IPS-15b (cell line): ENCODE measurements at regions not wholly inside any gene's neighbourhood (a gene's known extent, or its start where the extent isn't known, plus 50 kb on each side); places are given as distances from the start of the nearest gene placed in this dataset.

Source experiments
- H3K27me3 ChIP-seq: one replicate; pipeline ENCODE4 v1.6.1; 2013; ENCODE audit warnings: low read length; ENCODE audit not compliant: control insufficient read depth, insufficient read depth
- H3K36me3 ChIP-seq: one replicate; pipeline ENCODE4 v1.6.1; 2013; ENCODE audit warnings: low read length; ENCODE audit not compliant: control insufficient read depth, insufficient read depth
- H3K4me1 ChIP-seq: one replicate; pipeline ENCODE4 v1.6.1; 2013; ENCODE audit warnings: mild to moderate bottlenecking, low read length; ENCODE audit not compliant: control insufficient read depth, insufficient read depth
- H3K4me3 ChIP-seq: one replicate; pipeline ENCODE4 v1.5.1; 2013; ENCODE audit warnings: low read depth, low read length
- H3K9ac ChIP-seq: one replicate; pipeline ENCODE4 v1.6.1; 2013; ENCODE audit warnings: low read depth, mild to moderate bottlenecking, low read length
- H3K9me3 ChIP-seq: one replicate; pipeline ENCODE4 v1.6.1; 2013; ENCODE audit warnings: mild to moderate bottlenecking, low read length; ENCODE audit not compliant: control insufficient read depth, insufficient read depth

GRCh38 chr3:102089904-102090720 is 240.8 kb downstream of the NFKBIZ start:
- Histone ChIP-seq H3K9me3 (no peaks in the 10 kb centered on the region), H3K4me3 (no peak overlapping the region), H3K9ac (no peak overlapping the region), H3K27me3 (no peaks in the 10 kb centered on the region), H3K4me1 (no peaks in the 10 kb centered on the region), H3K36me3 (no peaks in the 10 kb centered on the region)

GRCh38 chr3:102090721-102091045 is 241.4 kb downstream of the NFKBIZ start:
- Histone ChIP-seq H3K36me3 (no peaks in the 10 kb centered on the region), H3K27me3 (no peaks in the 10 kb centered on the region), H3K4me3 (no peak overlapping the region), H3K9ac (no peak overlapping the region), H3K9me3 (no peaks in the 10 kb centered on the region), H3K4me1 (no peaks in the 10 kb centered on the region)

GRCh38 chr3:102091358-102091757 is 242.0 kb downstream of the NFKBIZ start:
- no peak overlapping the region for H3K4me3 ChIP-seq
- no peaks in the 10 kb centered on the region for H3K4me1 ChIP-seq
- H3K27me3 ChIP-seq: no peaks in the 10 kb centered on the region
- no peaks in the 10 kb centered on the region for H3K9me3 ChIP-seq
- no peaks in the 10 kb centered on the region for H3K36me3 ChIP-seq
- H3K9ac ChIP-seq: no peak overlapping the region

GRCh38 chr3:102092617-102093466 is 243.5 kb downstream of the NFKBIZ start:
- H3K9ac ChIP-seq: no peak overlapping the region
- H3K4me1 ChIP-seq: no peaks in the 10 kb centered on the region
- no peaks in the 10 kb centered on the region for H3K36me3 ChIP-seq
- no peaks in the 10 kb centered on the region for H3K27me3 ChIP-seq
- H3K9me3 ChIP-seq: no peaks in the 10 kb centered on the region
- no peak overlapping the region for H3K4me3 ChIP-seq

GRCh38 chr3:102094506-102094905 is 245.2 kb downstream of the NFKBIZ start:
- no peaks in the 10 kb centered on the region for H3K9me3 ChIP-seq
- H3K36me3 ChIP-seq: no peaks in the 10 kb centered on the region
- H3K9ac ChIP-seq: no peak overlapping the region
- H3K4me1 ChIP-seq: no peaks in the 10 kb centered on the region
- no peaks in the 10 kb centered on the region for H3K27me3 ChIP-seq
- no peak overlapping the region for H3K4me3 ChIP-seq

- H3K4me3 ChIP-seq: no peak overlapping the region
- no peaks in the 10 kb centered on the region for H3K4me1 ChIP-seq
- no peaks in the 10 kb centered on the region for H3K36me3 ChIP-seq
- H3K27me3 ChIP-seq: no peaks in the 10 kb centered on the region
- H3K9ac ChIP-seq: no peak overlapping the region
- no peaks in the 10 kb centered on the region for H3K9me3 ChIP-seq
Measured at GRCh38 chr3:102095383-102095782, 246.1 kb downstream of the NFKBIZ start.

GRCh38 chr3:102096066-102096465 is 246.8 kb downstream of the NFKBIZ start:
- Histone ChIP-seq H3K36me3 (no peaks in the 10 kb centered on the region), H3K27me3 (no peaks in the 10 kb centered on the region), H3K4me1 (no peaks in the 10 kb centered on the region), H3K4me3 (no peak overlapping the region), H3K9me3 (no peaks in the 10 kb centered on the region), H3K9ac (no peak overlapping the region)

GRCh38 chr3:102098130-102098885 is 249.0 kb downstream of the NFKBIZ start:
- Histone ChIP-seq H3K27me3 (no peaks in the 10 kb centered on the region), H3K9me3 (no peaks in the 10 kb centered on the region), H3K36me3 (no peaks in the 10 kb centered on the region), H3K4me3 (no peak overlapping the region), H3K9ac (no peak overlapping the region), H3K4me1 (no peaks in the 10 kb centered on the region)

GRCh38 chr3:102099913-102100312 is 250.6 kb downstream of the NFKBIZ start:
- Histone ChIP-seq H3K36me3 (no peaks in the 10 kb centered on the region), H3K9me3 (no peaks in the 10 kb centered on the region), H3K9ac (no peak overlapping the region), H3K4me1 (no peaks in the 10 kb centered on the region), H3K27me3 (no peaks in the 10 kb centered on the region), H3K4me3 (no peak overlapping the region)

- Histone ChIP-seq H3K27me3 (no peaks in the 10 kb centered on the region), H3K9me3 (no peaks in the 10 kb centered on the region)
Measured at GRCh38 chr3:102102394-102102793, 253.1 kb downstream of the NFKBIZ start.

GRCh38 chr3:102104033-102104432 is 254.7 kb downstream of the NFKBIZ start:
- Histone ChIP-seq H3K9ac (no peak overlapping the region), H3K9me3 (no peaks in the 10 kb centered on the region), H3K36me3 (no peaks in the 10 kb centered on the region), H3K4me3 (no peak overlapping the region), H3K27me3 (no peaks in the 10 kb centered on the region), H3K4me1 (no peaks in the 10 kb centered on the region)

More at GRCh38 chr3:102102394-102102793, 253.1 kb downstream of the NFKBIZ start:
- no peak overlapping the region for H3K9ac ChIP-seq
- H3K4me1 ChIP-seq: no peaks in the 10 kb centered on the region
- no peaks in the 10 kb centered on the region for H3K36me3 ChIP-seq
- no peak overlapping the region for H3K4me3 ChIP-seq
